Activated CD4-positive, alpha-beta T cell treated with anti-CD3 and anti-CD28 coated beads, Interleukin-2, Interleukin-6, amounts not matched to agents 100 ng/mL and 50 ng/mL, durations not matched to agents 16 hours and 8 hours (primary cell): ENCODE measurements at regions not wholly inside any gene's neighbourhood (a gene's known extent, or its start where the extent isn't known, plus 50 kb on each side); places are given as distances from the start of the nearest gene placed in this dataset.
A peak's percentile ranks its signal among the peaks of the same experiment; 100 is the strongest.
"Not testable (repeated sequence)": the region's sequence is repeated elsewhere in the genome, so short reads cannot be mapped to it uniquely, and the experiment has no call there.

Source experiments
- DNase-seq: peaks from one replicate; pipeline ENCODE4 v3.0.0-alpha.2; 2020

DNA sequence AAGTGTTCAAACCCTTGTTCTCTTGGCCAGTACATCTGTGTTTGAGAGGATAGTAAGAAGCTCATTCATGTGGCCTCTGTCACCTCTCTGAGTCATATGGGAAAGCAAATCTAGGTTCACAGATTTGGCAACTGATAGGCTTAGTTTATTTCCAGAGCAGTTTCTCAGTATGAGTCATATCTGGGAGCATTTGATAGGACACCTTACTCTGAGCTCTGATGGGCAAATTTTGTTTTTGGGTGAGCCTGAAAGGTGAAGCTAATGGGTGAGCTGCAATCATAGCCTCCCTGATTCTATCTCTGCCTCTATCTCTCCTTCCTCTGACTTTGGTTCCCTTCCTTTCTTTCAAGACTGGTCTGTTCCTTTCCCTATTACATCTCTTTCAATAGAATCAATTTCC, 134.4 kb downstream of the S1PR1 start:
- peak; percentile 86 for DNase-seq

DNA sequence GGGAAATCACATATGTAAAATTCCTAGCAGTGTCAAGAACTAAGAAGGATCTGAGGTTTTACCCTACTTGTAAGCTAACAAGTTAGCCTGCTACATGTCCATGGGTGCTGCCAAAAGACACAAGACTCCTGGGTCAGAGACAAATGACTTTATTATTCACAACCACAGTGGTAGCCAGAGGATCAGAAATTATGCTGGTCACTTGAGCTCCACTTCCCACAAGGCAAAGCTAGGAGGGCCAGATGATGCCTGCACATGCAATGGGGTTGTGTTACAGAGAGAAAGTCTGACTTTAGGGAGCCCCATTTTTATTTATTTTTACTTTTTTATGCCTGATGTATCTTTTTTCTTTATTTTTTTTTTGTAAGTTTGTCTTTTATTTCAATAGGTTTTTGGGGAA, 136.8 kb downstream of the S1PR1 start:
- DNase-seq = no peak

DNA sequence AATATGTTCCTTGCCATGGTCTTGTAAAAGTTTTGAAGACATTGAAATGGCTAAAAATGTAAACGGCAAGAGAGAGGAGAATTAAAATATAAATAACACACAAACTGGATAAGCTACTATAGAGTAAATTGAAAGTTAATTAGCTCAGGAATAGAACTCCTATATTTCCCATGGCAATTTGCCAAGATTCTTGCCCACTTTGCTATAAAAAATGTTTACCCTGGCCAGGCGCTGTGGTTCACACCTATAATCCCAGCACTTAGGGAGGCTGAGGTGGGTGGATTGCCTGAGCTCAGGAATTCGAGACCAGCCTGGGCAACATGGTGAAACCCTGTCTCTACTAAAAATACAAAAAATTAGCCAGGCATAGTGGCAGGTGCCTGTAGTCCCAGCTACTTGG, 138.6 kb downstream of the S1PR1 start:
- not testable (repeated sequence) for DNase-seq

DNA sequence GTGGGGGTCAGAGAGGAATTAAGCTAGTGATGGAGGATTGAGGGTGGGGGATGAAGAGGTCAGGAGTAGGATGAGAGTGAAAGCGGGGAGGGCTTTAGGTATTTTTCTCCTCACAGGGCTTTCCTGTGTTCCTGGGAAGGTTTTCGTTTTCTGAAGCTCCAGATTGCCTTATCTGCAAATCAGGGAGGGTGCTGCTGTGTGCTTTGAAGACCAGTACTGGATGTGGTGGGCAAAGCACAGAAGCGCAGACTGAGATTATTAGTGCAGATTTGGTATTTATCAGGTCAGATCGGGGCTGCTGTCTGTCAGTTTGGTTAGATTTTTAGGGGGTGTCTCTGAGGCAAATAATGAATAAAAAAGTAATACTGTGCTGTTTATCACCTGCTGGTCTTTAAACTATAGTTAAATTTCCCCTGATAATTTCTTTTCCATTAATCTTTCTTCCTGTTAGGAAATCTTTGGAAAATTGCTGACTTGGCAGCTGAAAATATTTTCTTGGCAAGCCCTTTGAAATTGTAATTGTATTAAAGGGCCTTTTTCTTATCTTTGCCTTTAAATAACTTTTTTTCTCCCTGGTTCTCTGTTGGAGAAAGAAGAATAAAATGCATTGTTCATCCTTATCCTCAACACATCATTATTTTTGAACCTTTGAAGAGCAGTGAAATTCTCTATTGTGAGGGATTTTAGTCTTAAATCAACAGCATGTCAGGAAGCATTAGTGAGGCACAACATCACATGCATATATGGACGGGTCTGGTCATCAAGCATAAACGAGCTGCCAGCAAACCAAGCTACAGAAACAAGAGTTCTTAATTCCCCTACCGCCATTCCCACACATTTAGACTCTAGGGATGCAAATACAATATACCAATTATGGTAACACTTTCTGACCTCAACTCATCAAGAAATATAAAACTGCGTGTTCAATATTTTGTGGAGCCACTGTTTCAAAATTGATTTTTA, 139.6 kb downstream of the S1PR1 start:
- DNase-seq = no peak

DNA sequence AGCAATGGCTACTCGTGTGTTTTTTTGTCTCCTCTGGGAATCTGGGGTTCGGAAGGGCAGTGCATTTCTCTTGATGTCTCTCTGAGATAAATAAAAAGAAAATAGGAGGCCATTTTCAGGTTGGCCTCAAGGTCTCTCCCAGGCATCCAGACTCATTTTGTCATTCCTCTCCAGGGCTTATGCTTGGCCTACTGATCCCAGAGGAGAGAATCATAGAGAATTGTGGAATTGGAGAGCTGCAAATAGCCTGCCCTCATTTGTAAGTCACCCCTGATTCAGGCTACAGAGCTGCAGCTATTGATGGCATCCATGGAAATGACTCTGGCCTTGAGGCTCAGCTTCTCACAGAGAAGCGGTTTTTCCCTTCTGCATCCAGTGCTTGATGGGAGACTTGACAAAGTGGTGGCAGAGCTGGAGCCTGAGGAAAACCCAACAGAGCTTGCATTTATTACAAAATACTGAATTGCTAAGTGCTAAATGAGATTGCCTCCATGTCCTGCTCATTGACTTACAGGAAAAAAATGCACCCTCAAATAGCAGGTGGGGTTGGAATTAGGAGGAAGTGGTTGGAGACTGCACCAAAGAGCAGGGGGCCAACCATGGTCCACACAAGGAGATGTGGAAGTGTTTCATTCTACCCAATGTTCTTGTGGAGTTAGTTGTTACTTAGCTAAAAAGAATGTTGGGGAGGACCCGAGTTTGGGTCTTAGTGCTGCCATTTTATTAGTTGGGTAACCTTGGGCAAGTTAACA, 140.4 kb downstream of the S1PR1 start:
- DNase-seq = no peak

DNA sequence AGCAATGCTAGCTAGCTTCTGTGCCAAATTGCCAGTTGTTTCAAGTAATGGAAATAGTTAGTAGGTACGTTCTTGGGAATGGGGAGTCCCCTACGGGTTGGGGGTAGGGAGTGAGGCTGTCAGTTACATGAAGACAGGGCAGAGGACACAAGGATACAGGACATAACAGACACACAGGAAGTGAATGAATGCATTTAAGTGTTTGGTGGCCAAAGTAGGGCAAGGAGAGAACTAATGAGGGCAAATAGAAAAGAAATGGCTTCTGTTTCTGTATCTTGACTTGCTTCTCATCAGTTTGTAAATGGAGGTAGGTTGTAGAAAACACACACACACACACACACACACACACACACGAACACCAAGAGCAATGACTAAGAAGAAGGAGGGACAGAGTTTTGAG, 142.2 kb downstream of the S1PR1 start:
- DNase-seq = no peak

DNA sequence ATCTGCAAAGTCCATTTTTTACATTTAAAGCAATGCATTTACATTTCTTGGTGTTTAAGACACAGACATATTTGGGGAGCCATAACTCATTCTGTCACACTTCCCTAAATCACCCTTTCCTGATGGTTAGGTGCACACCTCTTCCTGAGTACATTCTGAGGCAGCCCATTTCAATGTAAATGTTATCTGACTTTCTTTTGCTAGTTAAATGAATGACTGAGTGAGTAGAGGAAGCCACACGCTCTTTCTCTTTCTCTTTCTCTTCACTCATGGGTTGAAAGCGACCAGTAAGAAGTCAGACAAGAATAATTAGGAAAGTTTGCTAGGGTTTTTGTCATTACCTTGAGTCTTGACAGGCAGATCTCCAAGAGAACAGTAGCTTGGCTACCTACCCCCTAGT, 143.1 kb downstream of the S1PR1 start:
- DNase-seq = no peak

DNA sequence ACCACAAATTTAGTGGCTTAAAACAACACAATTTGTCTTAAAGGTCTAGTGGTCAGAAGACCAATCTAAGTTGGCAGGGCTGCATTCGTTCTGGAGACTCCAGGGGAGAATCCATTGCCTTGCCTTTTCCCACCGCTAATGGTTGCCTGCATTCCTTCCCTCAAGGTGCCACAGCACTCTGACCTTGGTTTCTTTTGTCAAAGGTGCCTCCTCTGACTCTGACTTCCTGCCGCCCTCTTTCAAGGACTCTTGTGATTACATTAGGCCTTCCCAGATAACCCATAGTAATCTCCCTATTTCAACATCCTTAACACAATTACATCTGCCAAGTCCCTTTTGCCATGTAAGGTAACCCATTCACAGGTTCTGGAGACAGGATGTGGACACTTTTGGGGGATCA, 145.3 kb downstream of the S1PR1 start:
- DNase-seq = no peak

DNA sequence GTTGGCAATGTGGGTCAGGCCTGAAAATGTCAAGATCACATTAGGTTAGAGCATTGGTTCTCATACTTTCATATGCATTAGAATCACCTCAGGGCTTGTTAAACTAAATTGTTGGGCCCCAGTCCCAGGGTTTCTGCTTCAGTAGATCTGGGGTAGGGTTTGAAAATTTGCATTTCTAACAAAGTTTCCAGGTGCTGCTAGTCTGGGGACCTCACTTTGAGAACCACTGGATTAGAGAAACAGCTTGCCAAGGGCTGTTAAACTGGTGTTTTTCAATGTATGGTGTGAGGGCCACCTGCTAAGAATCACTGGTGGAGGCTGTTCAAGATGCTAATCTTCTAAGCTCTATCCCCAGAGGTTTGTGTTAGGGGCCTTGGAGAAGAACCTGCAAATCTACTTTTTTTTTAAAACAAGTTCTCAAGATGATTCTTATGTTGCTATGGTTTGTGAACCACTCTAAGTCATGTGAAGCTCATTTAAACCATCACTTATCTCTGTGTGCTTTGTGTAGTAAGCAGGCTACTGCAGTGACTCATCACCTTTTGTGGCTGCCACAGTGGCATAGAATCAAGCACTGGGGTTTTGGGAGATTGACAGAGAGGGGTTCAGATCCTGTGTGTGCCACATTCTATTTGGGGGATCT, 152.2 kb downstream of the S1PR1 start:
- DNase-seq = peak; percentile 53

DNA sequence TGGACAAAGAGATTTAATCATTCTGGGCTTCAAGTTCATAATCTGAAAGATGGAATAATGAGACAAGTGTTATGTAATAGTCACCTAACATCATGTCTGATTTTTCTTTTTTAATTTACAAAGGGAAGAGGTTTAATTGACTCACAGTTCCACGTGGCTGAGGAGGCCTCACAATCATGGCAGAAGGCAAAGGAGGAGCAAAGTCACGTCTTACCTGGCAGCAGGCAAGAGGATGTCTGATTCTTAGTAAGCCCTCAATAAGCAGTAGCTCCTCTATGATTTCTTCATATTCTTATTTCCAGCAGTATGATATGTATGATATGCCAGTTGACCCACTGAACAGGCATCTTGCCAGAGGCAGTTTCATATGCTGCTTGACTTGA, 152.7 kb downstream of the S1PR1 start:
- no peak for DNase-seq

DNA sequence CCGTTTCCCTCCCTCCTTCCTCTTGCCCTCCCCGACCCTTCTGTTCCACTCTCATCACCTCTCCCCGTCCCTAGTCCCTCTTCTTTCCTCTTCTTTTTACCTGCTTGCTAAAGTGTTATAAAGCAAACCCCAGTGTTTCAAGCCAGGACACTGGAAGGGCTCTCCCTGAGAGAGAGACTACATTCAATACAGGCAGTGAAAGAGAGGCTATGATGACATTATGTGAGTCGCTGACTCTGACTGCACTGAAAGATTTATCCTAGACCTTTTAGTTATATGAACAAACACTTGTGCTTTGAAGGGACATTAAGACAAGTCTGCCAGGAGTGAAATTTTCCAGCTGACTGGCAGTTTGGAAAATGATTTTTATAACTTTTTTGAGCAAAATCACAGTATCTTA, 155.7 kb downstream of the S1PR1 start:
- DNase-seq = no peak

DNA sequence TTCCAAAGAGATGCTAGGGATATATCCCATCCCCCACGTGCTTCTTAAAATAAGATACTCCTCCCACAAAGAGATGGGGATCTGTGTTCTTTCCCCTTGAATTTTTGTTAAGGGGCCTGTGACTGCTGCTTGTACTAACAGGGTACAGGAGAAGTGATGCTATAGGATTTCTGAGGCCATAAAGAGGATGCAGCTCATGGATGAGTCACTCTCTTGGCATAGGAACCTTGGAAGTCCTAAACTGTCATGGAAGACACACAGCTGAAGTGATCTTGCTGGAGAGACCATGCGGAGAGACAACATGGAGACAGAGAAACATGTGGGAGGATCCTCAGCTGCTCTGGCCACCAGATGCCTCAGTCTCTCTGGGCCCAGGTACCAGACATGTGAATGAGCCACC, 157.2 kb downstream of the S1PR1 start:
- no peak for DNase-seq

DNA sequence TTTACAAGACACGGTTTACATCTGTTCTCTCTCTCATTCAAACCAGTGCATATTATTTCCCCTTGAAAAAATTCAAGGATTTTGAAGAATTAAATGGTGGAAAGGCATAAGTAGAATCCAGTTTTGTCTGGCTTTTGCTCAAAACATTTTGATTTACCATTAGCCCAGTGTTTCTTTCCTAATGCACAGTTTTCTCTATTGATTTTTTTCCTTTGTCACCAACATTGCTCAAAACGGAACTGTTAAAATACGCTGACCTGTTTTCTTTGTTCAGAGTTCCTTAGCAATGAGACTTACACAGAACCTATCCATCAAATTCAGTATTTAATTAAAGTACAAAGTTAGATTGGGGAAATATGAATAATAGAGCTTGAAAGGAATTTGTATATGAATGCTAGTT, 162.4 kb downstream of the S1PR1 start:
- no peak for DNase-seq

DNA sequence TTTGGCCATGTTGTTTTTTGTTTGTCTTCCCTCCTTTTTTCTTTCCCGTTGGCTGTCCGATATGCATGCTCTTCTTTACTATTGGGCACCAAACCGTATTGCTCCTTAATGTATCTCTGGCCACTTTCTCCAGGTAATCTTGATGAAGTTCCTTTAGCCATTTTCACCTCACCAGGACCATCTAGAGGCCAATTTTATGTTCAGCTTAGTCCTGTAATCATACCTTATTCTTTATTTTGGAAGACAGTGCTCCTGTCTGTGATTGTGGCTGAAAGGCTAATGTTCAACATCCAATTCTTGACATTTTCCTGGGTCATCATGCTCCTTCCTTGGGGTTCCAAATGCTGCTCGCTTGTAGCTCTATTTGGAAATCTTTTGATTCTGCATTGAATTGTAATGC, 169.5 kb downstream of the S1PR1 start:
- DNase-seq = no peak

DNA sequence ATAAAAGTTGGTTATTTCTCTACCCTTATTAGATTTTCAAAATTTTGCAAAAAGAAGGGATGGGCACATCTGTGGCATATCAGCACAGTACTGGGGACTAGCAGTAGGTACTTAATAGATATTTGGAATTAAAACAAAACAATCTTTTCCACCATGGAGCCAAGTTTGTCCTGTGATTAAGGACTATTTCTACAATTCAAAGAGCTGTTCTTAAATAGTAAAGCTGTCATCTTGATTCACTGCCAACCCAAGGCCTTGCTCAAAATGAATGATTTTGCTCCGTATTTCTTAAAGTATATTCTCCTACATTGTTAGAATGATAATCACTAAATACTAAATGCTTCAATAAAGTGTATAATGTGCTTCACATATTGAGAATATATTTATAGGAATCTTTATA, 169.9 kb downstream of the S1PR1 start:
- no peak for DNase-seq

DNA sequence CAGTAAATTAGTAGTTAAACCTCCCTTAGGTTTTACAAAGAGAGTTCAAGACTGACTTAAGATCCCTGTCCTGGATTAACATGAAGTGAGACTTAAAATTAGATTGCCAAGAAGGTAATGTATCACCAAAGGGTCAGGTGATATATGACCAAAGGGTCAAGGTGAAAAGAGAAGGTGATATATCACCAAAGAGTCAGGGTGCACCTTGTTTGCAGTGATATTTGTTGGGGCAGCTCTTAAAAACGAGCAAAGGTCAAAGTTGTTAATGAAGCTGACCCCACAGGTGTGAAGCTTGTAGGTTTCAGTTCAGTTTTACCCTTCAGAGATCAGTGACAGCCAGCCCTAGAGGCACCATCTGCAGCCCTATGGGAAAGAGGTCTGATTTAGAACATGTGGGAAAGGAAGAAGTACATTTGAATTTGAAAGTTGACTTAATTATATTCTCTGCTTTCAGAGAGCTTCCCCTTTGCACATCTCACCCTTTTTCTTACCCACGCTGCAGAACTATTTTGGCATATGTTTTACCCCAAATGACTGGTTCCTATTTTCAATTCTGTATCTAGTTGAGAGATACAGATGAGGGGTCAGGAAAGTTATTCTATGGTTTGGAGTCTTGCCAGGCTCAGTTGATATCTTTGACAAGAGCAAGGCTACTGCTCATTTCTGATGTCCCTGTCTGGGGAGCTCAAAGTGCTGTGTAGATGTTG, 170.8 kb downstream of the S1PR1 start:
- no peak for DNase-seq

DNA sequence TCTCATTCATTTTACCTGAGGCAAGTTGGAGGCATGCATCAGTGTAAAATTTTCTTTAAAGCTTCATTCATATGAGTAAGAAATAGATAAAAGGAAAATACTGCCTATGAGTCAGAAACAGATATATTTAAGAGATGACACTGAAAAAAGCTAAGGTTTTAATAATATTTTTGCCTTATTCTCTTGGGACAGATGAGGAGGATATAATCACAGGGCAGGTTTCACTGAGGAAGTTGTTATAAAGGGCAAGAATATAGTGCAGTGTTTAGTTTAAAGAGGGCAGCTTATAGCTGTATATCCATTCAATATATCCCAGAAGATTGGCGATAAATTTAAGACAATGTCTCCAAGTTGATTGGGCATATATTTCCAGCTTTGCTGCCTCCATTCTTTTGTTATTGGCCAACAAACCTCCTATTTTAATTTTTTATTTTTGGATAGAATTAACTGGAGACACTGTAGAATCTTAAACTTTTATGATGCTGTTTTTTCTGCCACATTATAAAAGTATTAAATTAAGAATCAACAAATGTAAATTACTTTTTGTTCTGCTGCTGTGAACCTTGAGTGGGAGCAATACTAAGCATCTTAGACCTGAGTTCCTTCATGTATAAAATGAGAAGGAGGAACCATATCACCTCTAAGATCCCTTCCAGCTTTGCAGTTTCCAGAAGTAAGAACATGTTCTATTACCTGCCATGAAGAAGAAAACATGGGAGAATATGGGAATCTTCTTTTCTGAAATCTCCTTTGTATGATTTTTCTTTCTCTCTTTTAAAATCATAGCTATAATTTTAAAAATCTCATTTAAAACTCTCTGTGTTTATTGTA, 171.6 kb downstream of the S1PR1 start:
- DNase-seq = no peak

DNA sequence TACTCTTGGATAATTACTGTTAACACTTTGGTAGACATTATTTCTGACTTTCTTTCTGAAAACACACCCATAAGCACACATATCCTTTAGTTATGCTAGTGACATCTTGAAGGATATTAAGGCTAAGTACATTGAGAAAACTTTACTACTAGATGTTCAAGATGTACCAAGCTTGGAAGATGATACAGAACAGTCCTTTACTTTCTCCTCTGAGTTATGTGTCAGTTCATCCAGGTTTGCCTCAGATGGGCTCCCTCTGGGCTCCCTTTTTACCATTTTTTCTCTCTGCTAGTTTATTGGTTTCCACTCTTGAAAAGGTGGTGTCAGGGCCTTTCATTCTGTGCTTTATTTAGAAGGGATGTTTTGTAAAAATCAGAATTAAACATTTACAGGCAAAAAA, 172.3 kb downstream of the S1PR1 start:
- no peak for DNase-seq

DNA sequence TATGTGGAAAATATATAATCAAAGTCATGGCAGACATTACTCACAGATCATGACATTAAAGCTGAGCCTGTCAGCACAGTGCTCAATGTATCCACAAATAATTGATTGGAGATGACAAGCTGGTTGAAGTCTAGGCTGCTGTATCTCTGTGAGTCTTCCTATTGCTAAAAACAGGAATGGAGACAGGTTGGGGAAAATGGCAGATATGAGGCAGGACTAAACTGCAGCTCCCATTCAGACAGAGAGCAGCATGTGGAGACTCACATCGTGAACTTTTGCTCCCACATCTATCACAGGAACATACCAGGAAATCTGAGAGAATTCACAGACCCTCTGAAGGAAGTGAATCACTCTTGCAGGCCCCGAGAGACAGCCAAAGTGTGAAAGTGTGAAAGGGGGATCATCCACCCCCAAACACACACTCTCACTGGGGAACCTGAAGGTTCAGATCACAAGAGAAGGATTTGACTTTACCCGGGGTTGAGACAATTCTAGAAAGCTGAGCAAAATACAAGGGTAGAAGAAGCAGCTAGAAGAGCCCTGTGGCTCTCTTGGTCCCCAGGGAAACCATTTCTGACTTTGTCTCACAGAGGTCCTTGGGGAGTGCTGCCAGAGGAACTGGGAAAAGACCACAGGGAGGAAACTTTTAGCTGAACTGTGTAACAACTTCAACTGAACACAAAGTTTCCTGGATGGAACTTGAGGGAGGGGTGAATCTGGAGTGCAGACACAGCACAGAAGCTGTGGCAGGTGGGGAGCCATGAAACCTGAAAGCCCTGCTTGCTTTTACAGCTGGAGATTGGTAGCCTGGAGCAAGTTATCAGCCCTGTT, 173.4 kb downstream of the S1PR1 start:
- peak; percentile 7 for DNase-seq

DNA sequence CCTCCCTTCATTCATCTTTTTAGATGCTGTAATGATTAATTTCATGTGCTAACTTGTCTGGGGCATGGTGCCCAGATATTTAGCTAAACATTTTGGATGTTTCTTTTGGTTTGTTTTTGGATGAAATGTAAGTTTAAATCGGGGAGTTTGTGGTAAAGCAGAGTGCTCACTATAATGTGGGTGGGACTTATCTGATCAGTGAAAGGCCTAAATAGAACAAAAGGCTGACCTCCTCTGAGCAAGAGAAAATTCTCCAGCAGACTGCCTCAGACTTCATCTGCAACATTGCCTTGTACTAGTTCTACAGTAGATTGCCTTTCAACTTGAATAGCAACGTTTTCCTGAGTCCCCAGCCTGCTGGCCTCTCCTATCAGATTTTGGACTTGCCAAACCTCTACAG, 183.6 kb downstream of the S1PR1 start:
- DNase-seq = no peak

DNA sequence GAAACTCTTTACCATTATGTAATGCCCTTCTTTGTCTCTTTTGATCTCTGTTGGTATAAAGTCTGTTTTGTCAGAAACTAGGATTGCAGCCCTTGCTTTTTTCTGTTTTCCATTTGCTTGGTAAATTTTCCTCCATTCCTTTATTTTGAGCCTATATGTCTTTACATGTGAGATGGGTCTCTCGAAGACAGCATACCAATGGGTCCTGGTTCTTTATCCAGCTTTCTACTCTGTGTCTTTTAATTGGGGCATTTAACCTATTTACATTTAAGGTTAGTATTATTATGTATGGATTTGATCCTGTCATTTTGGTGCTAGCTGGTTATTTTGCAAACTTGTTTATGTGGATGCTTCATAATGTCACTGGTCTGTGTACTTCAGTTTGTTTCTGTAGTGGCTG, 191.3 kb downstream of the S1PR1 start:
- DNase-seq = not testable (repeated sequence)
